Upper lobe of left lung (tissue), 4 donors: ENCODE measurements at regions not wholly inside any gene's neighbourhood (a gene's known extent, or its start where the extent isn't known, plus 50 kb on each side); places are given as distances from the start of the nearest gene placed in this dataset.

Experiments used
- POLR2A ChIP-seq, 4 donors: fragments of 450-650 bp; IDR thresholded peaks; one replicate each; pipeline ENCODE4 v1.5.1; 2016 to 2017; ENCODE audit warnings: antibody characterized with exemption in 4 of 4, mild to moderate bottlenecking in 2 of 4
- POLR2AphosphoS5 ChIP-seq, 2 donors: sonication (generic); formaldehyde crosslinking; IDR thresholded peaks; one replicate each; pipeline ENCODE4 v1.5.1; 2017; ENCODE audit warnings: antibody characterized with exemption in 2 of 2
- TF ChIP-seq, protein P1 (sequence below), 6 experiments: fragments of 450-650 bp in 4 of 6; fragments of 200-600 bp in 2 of 6; sonication (generic) in 2 of 6; IDR thresholded peaks; one replicate each; pipeline ENCODE4 v1.5.1; 2016 to 2019; ENCODE audit warnings: antibody characterized with exemption in 6 of 6

GRCh38 chr20:51936377-51936776, 134.1 kb upstream of the SALL4 start:
- TF ChIP-seq, protein P1, sequence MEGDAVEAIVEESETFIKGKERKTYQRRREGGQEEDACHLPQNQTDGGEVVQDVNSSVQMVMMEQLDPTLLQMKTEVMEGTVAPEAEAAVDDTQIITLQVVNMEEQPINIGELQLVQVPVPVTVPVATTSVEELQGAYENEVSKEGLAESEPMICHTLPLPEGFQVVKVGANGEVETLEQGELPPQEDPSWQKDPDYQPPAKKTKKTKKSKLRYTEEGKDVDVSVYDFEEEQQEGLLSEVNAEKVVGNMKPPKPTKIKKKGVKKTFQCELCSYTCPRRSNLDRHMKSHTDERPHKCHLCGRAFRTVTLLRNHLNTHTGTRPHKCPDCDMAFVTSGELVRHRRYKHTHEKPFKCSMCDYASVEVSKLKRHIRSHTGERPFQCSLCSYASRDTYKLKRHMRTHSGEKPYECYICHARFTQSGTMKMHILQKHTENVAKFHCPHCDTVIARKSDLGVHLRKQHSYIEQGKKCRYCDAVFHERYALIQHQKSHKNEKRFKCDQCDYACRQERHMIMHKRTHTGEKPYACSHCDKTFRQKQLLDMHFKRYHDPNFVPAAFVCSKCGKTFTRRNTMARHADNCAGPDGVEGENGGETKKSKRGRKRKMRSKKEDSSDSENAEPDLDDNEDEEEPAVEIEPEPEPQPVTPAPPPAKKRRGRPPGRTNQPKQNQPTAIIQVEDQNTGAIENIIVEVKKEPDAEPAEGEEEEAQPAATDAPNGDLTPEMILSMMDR (IDR thresholded peaks at IDR 0.05) = no peak
- TF ChIP-seq POLR2AphosphoS5 (IDR thresholded peaks at IDR 0.05) (no peak), POLR2A (IDR thresholded peaks at IDR 0.05) (no peak)
